Embryonic facial prominence (tissue), 1 donor: ENCODE measurements at regions not wholly inside any gene's neighbourhood (a gene's known extent, or its start where the extent isn't known, plus 50 kb on each side); places are given as distances from the start of the nearest gene placed in this dataset.

ENCODE experiments used
- DNase-seq: peaks from one replicate; pipeline ENCODE4 v3.0.0-alpha.2; 2016; ENCODE audit errors: extremely low spot score

- DNase-seq: no peak
These were observed 67.5 kb upstream of the LINC01488 start for GRCh38 chr11:69413993-69414392.

GRCh38 chr11:69414773-69415187, 66.7 kb upstream of the LINC01488 start:
- DNase-seq: no peak

- no peak for DNase-seq
These were observed 65.9 kb upstream of the LINC01488 start for GRCh38 chr11:69415411-69416142.

GRCh38 chr11:69416143-69416515, 65.3 kb upstream of the LINC01488 start:
- DNase-seq: no peak

DNA sequence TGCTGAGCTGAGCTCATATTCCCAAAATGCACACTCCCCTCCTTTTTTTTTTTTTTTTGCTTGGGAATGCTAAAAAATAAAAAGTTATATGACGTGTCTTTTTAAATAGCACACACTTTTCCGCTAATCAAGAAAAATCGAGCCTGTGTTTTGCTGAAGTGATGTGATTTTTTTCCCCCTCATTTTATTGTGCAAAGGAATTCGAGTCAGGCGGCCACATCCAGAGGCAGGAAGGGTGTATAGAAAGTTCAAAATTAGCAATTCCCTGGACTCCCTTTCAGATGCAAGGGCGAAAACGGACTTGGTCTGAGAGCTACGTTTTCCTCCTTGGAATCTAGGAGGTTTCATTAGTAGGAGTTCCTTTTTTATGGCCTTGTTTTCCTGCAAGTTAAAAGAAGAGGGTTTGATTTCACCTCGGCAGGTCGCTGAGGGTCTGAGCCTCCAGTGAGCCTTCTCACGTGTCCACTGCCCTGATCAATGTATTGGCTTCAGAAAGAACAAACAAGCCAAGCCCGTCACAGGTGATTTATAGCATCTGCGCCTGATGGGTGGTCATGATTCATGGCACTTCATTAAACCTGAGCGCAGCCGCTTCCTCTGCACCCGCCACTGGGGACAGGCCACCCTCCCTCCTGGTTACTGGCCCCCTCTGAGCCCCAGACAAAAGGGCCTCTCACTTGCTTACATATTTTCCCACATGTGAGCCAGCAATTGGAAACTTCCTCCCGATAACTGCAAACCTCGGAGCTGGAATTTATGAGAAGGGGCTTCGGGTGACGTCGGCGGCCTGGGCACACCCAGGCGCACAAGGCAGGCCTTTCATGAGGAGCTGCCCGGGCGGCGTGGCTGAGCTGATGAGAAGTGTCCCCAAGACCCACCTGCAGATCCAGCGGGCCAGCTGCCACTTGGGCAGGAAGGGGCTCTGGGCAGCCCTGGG, 64.4 kb upstream of the LINC01488 start:
- DNase-seq: peak; percentile 36

- no peak for DNase-seq
These were observed 63.8 kb upstream of the LINC01488 start for GRCh38 chr11:69417699-69418085.

- DNase-seq: no peak
These were observed 62.7 kb upstream of the LINC01488 start for GRCh38 chr11:69418576-69419296.

- DNase-seq: no peak
These were observed 61.6 kb upstream of the LINC01488 start for GRCh38 chr11:69419662-69420395.

- DNase-seq: no peak
These were observed 58.8 kb upstream of the LINC01488 start for GRCh38 chr11:69422645-69423044.

DNA sequence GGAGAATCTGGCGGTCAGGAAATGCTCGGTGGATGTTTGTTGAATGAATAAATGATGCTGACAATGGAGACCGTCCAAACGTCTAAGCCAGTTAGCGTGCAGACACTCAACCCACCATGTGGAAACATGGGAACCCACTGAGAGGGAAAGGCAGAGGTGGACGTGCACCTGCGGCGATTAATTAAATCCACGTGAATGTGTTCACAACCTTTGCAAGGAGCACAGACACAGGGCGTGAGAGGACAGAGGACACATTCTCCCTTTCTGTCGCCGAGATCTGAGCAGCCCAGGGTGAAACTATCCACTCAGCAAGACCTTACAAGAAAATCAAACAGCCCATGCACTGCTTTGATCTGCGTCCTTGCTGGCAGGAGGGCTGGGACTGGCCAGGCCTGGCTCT, 58.3 kb upstream of the LINC01488 start:
- no peak for DNase-seq

- no peak for DNase-seq
These were observed 57.7 kb upstream of the LINC01488 start for GRCh38 chr11:69423611-69424385.

DNA sequence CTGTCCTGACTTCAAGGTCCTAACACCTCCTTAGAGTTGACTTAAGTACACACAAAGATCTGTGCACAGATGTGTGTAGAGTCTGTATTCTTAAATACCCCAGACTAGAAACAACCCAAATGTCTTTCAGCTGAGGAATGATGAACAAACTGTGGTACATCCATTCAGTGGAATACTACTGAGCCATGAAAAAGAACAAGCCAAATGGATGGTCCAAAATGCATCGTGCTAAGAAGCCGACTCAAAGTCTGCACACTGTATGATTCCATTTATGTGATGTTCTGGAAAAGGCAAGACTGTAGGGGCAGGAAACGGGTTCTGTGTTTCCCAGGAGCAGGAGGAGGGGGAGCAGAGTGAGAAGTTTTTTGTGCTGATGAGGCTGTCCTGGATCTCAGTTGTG, 56.7 kb upstream of the LINC01488 start:
- DNase-seq: no peak

DNA sequence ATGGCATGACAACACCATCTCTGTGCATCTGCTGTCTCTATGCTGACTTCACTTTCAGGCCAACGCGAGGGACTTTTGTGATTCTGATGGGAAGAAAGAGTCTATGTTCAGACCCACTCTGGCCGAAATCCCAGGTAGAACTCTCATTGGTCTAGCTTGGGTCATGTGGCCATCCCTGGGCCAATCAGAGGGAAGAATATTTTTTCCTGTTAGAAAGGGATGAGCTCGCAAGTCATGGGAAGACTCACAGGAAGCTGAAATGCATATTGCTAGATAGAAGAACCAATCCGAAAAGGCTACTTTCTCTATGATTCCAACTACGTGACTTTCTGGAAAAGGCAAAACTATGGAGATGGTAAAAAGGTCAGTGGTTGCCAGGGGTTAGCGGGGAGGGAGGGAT, 56.0 kb upstream of the LINC01488 start:
- no peak for DNase-seq

DNA sequence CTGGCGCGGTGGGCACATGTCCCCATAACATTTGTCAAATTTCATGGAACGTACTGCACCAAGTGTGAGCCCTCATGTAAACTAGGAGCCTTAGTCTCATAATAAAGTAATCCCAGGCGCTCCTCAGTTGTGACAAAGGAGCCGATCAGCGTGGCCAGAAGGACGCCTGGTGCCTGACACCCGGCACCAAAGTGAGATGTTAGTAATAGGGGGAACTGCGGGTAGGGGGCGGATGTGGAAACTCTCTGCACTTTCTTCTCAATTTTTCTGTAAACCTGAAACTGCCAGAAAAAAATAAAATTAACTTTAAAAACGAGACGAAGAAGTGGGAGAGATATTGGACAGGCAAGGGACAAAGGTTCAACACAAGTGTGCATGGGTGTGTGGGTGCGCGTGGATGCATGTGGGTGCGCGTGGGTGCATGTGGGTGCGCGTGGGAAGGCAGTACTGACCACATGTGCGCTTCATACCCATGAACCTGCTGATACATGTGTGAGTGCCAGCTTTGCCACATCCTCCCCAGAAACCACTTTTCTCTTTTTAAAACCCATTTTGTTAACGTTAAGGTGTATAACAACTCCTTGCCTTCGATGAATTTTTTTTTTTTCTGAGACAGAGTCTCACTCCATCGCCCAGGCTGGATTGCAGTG, 55.4 kb upstream of the LINC01488 start:
- no peak for DNase-seq

DNA sequence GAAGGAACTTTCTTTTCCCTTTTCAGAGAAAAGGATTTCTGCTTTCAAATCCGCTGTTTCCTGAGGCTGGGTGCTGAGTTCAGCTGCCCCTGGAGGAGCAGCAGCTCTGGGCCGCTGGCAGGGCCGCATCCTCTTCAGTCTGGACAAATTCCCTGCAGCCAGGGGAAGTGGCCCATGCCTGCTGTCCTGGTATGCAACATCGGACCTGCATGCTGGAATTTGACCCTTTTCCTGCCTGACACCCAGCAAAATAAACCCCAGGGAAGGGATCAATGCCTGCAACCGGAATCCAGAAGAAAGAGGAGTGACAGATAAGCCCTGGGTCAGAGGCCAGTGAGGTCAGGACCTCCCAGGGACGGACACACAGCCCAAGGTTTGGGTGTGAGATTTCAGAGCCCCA, 54.1 kb upstream of the LINC01488 start:
- DNase-seq: no peak

- no peak for DNase-seq
These were observed 53.3 kb upstream of the LINC01488 start for GRCh38 chr11:69427906-69428880.

- DNase-seq: no peak
These were observed 51.6 kb upstream of the LINC01488 start for GRCh38 chr11:69429716-69430491.

DNA sequence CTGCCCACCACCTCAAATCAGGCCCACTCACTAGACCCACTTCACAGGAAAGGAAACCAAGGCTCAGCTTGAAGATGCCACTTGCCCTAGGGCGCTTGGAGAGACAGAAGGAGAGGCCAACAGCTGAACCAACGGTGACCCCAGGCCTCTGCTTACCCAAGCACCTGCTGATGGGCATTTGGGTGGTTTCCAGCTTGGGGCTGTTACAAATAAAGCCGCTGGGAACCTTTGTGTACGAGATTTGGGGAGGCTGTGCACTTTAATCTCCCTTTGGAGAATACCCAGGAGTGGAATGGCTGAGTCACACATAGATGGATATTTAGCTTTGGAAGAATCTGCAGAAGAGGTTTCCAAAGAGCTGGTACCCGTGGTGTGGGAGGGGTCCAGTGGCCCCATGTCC, 50.9 kb upstream of the LINC01488 start:
- DNase-seq: no peak
